MM.1S (cell line): ENCODE measurements at regions not wholly inside any gene's neighbourhood (a gene's known extent, or its start where the extent isn't known, plus 50 kb on each side); places are given as distances from the start of the nearest gene placed in this dataset.

Source experiments
- EZH2 ChIP-seq: fragments of 300-600 bp; sonication (generic); optimal IDR thresholded peaks from 2 replicates; pipeline ENCODE3; 2017; ENCODE audit warnings: low read depth, mild to moderate bottlenecking, antibody characterized with exemption, low read length, mixed read lengths
- TF ChIP-seq, protein P1 (sequence below): fragments of 300-600 bp; sonication (generic); IDR thresholded peaks from 2 replicates; pipeline ENCODE4 v1.5.1; 2016; ENCODE audit warnings: antibody characterized with exemption, low read length, mixed read lengths

DNA sequence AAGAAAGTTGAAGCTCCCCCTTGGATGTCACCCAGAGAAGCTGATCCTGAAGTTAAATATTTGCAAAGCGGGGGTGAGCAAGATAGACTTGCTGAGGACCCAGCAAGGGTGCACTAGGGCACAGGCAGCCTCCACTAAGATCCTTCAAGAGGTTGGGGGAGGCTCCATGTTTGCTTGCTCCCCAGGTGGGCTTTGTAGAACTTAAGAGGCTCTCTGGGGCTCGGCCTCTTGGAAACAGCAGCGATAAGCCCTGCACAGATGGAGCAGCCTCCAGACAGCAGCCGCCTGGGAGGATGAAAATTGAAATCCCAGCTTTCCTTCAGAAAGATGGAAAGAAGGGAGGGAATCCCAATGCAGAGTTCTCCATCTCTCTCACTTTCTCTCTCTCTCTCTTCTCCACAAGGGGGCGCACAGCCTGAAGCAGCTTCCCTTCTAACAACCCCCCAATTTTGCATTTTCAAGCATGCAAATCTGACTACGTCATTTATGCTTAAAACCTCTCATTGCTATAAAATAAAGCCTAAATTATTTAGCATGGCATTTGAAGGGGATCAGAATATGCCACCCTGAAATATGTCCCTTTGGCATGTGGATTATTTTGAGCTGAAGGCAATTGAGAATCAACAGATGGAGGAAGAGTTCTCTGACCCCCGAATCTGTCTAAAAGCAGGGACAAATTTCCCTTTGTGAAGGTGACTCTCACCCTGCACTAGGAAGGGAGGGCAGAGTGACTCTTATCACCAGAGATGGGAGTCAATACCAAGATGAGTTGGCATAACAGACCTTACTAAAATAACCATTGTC is 185.7 kb upstream of the KLHL29 start:
- TF ChIP-seq, protein P1, sequence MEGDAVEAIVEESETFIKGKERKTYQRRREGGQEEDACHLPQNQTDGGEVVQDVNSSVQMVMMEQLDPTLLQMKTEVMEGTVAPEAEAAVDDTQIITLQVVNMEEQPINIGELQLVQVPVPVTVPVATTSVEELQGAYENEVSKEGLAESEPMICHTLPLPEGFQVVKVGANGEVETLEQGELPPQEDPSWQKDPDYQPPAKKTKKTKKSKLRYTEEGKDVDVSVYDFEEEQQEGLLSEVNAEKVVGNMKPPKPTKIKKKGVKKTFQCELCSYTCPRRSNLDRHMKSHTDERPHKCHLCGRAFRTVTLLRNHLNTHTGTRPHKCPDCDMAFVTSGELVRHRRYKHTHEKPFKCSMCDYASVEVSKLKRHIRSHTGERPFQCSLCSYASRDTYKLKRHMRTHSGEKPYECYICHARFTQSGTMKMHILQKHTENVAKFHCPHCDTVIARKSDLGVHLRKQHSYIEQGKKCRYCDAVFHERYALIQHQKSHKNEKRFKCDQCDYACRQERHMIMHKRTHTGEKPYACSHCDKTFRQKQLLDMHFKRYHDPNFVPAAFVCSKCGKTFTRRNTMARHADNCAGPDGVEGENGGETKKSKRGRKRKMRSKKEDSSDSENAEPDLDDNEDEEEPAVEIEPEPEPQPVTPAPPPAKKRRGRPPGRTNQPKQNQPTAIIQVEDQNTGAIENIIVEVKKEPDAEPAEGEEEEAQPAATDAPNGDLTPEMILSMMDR = peak; percentile 60
- no peak for TF ChIP-seq EZH2
